Mesendoderm (in vitro differentiated cells): ENCODE measurements at regions not wholly inside any gene's neighbourhood (a gene's known extent, or its start where the extent isn't known, plus 50 kb on each side); places are given as distances from the start of the nearest gene placed in this dataset.

Experiments
- DNase-seq: peaks from one replicate; pipeline ENCODE4 v3.0.0; 2013
- H2AK5ac ChIP-seq: 2 replicates; pipeline ENCODE4 v1.6.1; 2013; ENCODE audit warnings: low read length, inconsistent platforms
- H2BK120ac ChIP-seq: 2 replicates; pipeline ENCODE4 v1.6.1; 2013; ENCODE audit warnings: low read depth, mild to moderate bottlenecking, low read length, moderate library complexity, mixed read lengths
- H2BK15ac ChIP-seq: replicated peaks from 2 replicates; pipeline ENCODE4 v1.6.1; 2013; ENCODE audit warnings: low read depth, mild to moderate bottlenecking, moderate library complexity
- H2BK5ac ChIP-seq: 2 replicates; pipeline ENCODE4 v1.6.1; 2013; ENCODE audit warnings: low read length, inconsistent platforms
- H3K18ac ChIP-seq: 2 replicates; pipeline ENCODE4 v1.6.1; 2013; ENCODE audit warnings: mild to moderate bottlenecking, low read length, mixed read lengths
- H3K23ac ChIP-seq: one replicate; pipeline ENCODE4 v1.6.1; 2013; ENCODE audit warnings: low read length
- H3K27ac ChIP-seq: 2 replicates; pipeline ENCODE4 v1.5.1; 2013; ENCODE audit warnings: low read depth, mild to moderate bottlenecking, inconsistent platforms, low read length, moderate library complexity
- H3K27me3 ChIP-seq: 2 replicates; pipeline ENCODE4 v1.6.1; 2013; ENCODE audit warnings: low read length, control low read depth, mild to moderate bottlenecking, inconsistent platforms; ENCODE audit not compliant: insufficient read depth, poor library complexity
- H3K36me3 ChIP-seq: 2 replicates; pipeline ENCODE4 v1.6.1; 2013; ENCODE audit warnings: low read length, inconsistent platforms; ENCODE audit not compliant: control insufficient read depth, insufficient read depth
- H3K4ac ChIP-seq: one replicate; pipeline ENCODE4 v1.6.1; 2013; ENCODE audit warnings: low read depth, mild to moderate bottlenecking, low read length, moderate library complexity
- H3K4me1 ChIP-seq: 2 replicates; pipeline ENCODE4 v1.6.1; 2013; ENCODE audit warnings: low read depth, low read length, inconsistent platforms; ENCODE audit not compliant: control insufficient read depth
- H3K4me2 ChIP-seq: 2 replicates; pipeline ENCODE4 v1.6.1; 2013; ENCODE audit warnings: low read length
- H3K4me3 ChIP-seq: 2 replicates; pipeline ENCODE4 v1.5.1; 2013; ENCODE audit warnings: mild to moderate bottlenecking, low read length
- H3K56ac ChIP-seq: one replicate; pipeline ENCODE4 v1.6.1; 2013; ENCODE audit warnings: low read length
- H3K79me1 ChIP-seq: 2 replicates; pipeline ENCODE4 v1.6.1; 2013; ENCODE audit warnings: low read length, inconsistent platforms
- H3K79me2 ChIP-seq: 2 replicates; pipeline ENCODE4 v1.6.1; 2013; ENCODE audit warnings: mild to moderate bottlenecking, low read length; ENCODE audit not compliant: control insufficient read depth, insufficient read depth
- H3K9ac ChIP-seq: 2 replicates; pipeline ENCODE4 v1.6.1; 2013; ENCODE audit warnings: low read length, inconsistent platforms
- H4K5ac ChIP-seq: one replicate; pipeline ENCODE4 v1.6.1; 2013; ENCODE audit warnings: low read length
- H4K8ac ChIP-seq: one replicate; pipeline ENCODE4 v1.6.1; 2013; ENCODE audit warnings: low read depth, mild to moderate bottlenecking, control low read depth, low read length, moderate library complexity
- WGBS: extraction: QIAGEN DNeasy Blood & Tissue Kit; methylation state at CpG from one replicate; pipeline ENCODE4 v1.1.7; 2013; ENCODE audit warnings: low lambda C conversion rate, missing lambda C conversion rate; ENCODE audit not compliant: insufficient coverage; ENCODE audit errors: extremely low coverage; 5-methylcytosine and 5-hydroxymethylcytosine counted together

DNA sequence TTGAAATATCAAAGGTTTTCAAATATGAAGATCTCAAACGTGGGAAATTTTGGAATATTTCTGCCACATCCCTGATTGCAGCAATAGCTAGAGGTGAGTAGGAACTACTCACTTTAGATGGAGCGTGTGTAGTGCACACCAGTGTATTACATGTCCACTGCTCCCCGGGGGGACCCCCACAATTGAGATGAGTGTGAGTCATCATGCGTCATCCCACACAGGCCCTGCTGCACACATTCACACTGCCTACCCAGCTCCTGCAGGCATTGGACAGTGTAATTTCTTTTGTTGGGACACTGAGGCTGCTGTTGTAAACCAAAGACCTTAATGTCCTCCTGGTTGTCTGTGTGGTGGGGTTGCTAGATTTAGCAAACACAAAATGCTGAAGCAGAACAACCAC lies 280.0 kb downstream of the GAS1 start:
- H4K5ac ChIP-seq: no peak overlapping the region
- no peak overlapping the region for H3K4me2 ChIP-seq
- no peak overlapping the region for H3K18ac ChIP-seq
- H3K4me1 ChIP-seq: no peaks in the 10 kb centered on the region
- WGBS: no CpG with 5 or more reads among the region's 4 CpGs
- H3K4ac ChIP-seq: no peak overlapping the region
- no peak overlapping the region for H2BK120ac ChIP-seq
- no peak overlapping the region for H2BK15ac ChIP-seq
- H3K9ac ChIP-seq: no peak overlapping the region
- H2BK5ac ChIP-seq: no peak overlapping the region
- no peaks in the 10 kb centered on the region for H3K79me2 ChIP-seq
- H3K4me3 ChIP-seq: no peak overlapping the region
- no peaks in the 10 kb centered on the region for H3K79me1 ChIP-seq
- no peak overlapping the region for H3K27ac ChIP-seq
- no peak overlapping the region for H3K23ac ChIP-seq
- no peaks in the 10 kb centered on the region for H3K36me3 ChIP-seq
- H2AK5ac ChIP-seq: no peak overlapping the region
- no peaks in the 10 kb centered on the region for H3K27me3 ChIP-seq
- no peak for DNase-seq
- no peak overlapping the region for H3K56ac ChIP-seq
- no peak overlapping the region for H4K8ac ChIP-seq

DNA sequence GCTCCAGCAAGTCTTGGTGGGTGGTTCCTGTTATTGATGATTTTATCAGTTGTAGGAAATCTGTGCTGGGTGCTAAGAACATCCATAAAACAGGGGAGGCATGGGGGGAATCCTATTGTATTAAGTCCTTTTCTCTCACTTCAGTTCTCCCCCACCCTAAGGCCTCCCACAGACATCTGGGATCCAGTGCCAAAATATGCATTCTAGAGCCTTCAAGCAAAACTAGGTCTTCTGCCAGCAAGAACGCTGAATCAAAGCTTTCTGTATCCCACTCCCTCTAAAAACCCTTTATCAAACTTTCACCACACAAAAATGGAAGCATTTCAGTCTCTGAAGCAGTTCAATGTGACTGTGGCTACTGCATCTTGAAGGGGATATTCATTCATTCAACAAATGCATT lies 281.9 kb downstream of the GAS1 start:
- H3K79me1 ChIP-seq: no peaks in the 10 kb centered on the region
- H3K4me3 ChIP-seq: no peak overlapping the region
- no peak overlapping the region for H2BK15ac ChIP-seq
- H3K4me1 ChIP-seq: no peaks in the 10 kb centered on the region
- H2BK5ac ChIP-seq: no peak overlapping the region
- H3K36me3 ChIP-seq: no peaks in the 10 kb centered on the region
- WGBS: no CpG with 5 or more reads among the region's 1 CpG
- no peak overlapping the region for H4K8ac ChIP-seq
- no peaks in the 10 kb centered on the region for H3K27me3 ChIP-seq
- no peak overlapping the region for H4K5ac ChIP-seq
- H3K56ac ChIP-seq: no peak overlapping the region
- no peak overlapping the region for H3K4ac ChIP-seq
- H3K18ac ChIP-seq: no peak overlapping the region
- H3K79me2 ChIP-seq: no peaks in the 10 kb centered on the region
- H3K27ac ChIP-seq: no peak overlapping the region
- DNase-seq: no peak
- H3K23ac ChIP-seq: no peak overlapping the region
- no peak overlapping the region for H3K9ac ChIP-seq
- H2BK120ac ChIP-seq: no peak overlapping the region
- H3K4me2 ChIP-seq: no peak overlapping the region
- no peak overlapping the region for H2AK5ac ChIP-seq

DNA sequence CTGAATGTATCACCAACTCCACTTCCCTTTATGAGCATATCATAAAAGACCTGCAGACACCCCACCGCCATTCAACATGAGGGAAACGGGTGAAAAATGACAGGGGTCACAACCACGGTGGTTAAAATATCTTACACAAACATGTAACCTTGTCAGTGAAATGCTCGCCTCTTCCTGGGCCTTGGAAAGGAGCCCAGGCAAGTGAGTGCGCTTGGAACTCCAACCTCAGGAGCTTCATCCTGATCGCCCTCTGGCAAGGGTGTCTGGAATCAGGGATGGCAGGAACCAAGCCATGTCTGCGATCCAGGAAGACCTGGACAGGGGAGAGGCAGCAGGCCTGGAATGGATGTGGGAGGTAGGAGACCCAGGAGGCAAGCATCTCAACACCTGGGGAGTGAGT lies 282.7 kb downstream of the GAS1 start:
- no peak overlapping the region for H4K5ac ChIP-seq
- DNase-seq: no peak
- H3K4me3 ChIP-seq: no peak overlapping the region
- no peak overlapping the region for H3K18ac ChIP-seq
- no peak overlapping the region for H2BK15ac ChIP-seq
- H3K27ac ChIP-seq: no peak overlapping the region
- no peaks in the 10 kb centered on the region for H3K4me1 ChIP-seq
- H3K4ac ChIP-seq: no peak overlapping the region
- no peak overlapping the region for H2BK5ac ChIP-seq
- H3K36me3 ChIP-seq: no peaks in the 10 kb centered on the region
- WGBS: no CpG with 5 or more reads among the region's 7 CpGs
- H3K79me1 ChIP-seq: no peaks in the 10 kb centered on the region
- no peaks in the 10 kb centered on the region for H3K27me3 ChIP-seq
- no peak overlapping the region for H2AK5ac ChIP-seq
- no peaks in the 10 kb centered on the region for H3K79me2 ChIP-seq
- no peak overlapping the region for H3K23ac ChIP-seq
- no peak overlapping the region for H4K8ac ChIP-seq
- no peak overlapping the region for H2BK120ac ChIP-seq
- no peak overlapping the region for H3K9ac ChIP-seq
- H3K4me2 ChIP-seq: no peak overlapping the region
- H3K56ac ChIP-seq: no peak overlapping the region

DNA sequence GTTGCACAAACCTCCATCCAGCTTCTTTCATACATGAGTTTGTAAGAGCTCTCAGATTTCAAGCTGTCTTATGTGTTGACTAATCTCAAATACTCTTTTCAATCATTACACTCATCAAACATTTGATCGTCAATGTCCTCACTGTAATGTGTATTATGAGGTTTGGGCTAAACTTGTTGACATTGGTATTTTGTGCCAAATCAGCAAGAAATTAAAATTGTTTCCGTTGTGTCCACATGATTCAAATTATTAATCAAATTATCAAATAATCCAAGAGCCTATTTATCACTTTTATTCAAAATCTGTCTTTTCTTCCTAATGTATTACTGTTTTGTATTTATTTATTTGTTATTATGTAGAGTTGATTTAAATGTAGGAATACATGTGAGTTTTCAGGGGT lies 283.4 kb downstream of the GAS1 start:
- Histone ChIP-seq H4K8ac (no peak overlapping the region), H3K36me3 (no peaks in the 10 kb centered on the region), H3K27ac (no peak overlapping the region), H3K4me2 (no peak overlapping the region), H3K4me1 (no peaks in the 10 kb centered on the region), H2BK15ac (no peak overlapping the region), H2BK5ac (no peak overlapping the region), H3K18ac (no peak overlapping the region), H2BK120ac (no peak overlapping the region), H3K23ac (no peak overlapping the region), H3K56ac (no peak overlapping the region), H3K9ac (no peak overlapping the region), H4K5ac (no peak overlapping the region), H3K27me3 (no peaks in the 10 kb centered on the region), H3K4ac (no peak overlapping the region), H3K79me2 (no peaks in the 10 kb centered on the region), H2AK5ac (no peak overlapping the region), H3K4me3 (no peak overlapping the region), H3K79me1 (no peaks in the 10 kb centered on the region)
- no CpG with 5 or more reads among the region's 2 CpGs for WGBS
- DNase-seq: no peak

DNA sequence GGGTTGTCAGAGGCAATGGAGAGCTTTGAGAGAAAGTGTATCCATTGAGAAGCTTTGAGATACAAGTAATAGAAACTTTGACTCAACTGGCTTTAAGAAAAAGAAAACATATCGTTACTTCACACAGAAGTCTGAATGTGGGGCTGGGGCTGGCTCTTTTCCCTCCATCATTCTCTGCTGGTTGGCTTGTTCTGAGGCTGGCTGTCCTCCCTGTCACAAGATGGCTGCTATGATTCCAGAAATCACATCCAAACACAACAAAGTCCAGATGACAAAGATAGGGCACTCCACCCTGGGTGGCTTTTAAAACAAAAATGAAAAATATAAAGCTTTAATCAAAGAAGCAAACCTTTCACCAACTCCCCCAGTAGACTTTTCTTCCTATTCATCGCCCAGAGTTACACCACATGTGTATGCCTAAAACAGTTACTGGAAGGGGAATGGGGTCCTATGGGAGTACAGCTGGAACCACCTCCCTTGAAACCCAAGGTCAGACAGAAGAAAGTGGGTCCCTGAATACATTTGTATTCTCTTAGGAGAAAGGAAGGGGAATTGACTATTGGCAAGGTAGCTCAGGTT lies 284.3 kb downstream of the GAS1 start:
- DNase-seq: no peak
- Histone ChIP-seq H3K79me1 (no peaks in the 10 kb centered on the region), H3K27ac (no peak overlapping the region), H2BK15ac (no peak overlapping the region), H3K9ac (no peak overlapping the region), H2BK120ac (no peak overlapping the region), H2AK5ac (no peak overlapping the region), H4K5ac (no peak overlapping the region), H3K27me3 (no peaks in the 10 kb centered on the region), H3K4me2 (no peak overlapping the region), H2BK5ac (no peak overlapping the region), H3K79me2 (no peaks in the 10 kb centered on the region), H4K8ac (no peak overlapping the region), H3K23ac (no peak overlapping the region), H3K4me1 (no peaks in the 10 kb centered on the region), H3K4ac (no peak overlapping the region), H3K56ac (no peak overlapping the region), H3K4me3 (no peak overlapping the region), H3K36me3 (no peaks in the 10 kb centered on the region), H3K18ac (no peak overlapping the region)
- no CpG with 5 or more reads among the region's 2 CpGs for WGBS

DNA sequence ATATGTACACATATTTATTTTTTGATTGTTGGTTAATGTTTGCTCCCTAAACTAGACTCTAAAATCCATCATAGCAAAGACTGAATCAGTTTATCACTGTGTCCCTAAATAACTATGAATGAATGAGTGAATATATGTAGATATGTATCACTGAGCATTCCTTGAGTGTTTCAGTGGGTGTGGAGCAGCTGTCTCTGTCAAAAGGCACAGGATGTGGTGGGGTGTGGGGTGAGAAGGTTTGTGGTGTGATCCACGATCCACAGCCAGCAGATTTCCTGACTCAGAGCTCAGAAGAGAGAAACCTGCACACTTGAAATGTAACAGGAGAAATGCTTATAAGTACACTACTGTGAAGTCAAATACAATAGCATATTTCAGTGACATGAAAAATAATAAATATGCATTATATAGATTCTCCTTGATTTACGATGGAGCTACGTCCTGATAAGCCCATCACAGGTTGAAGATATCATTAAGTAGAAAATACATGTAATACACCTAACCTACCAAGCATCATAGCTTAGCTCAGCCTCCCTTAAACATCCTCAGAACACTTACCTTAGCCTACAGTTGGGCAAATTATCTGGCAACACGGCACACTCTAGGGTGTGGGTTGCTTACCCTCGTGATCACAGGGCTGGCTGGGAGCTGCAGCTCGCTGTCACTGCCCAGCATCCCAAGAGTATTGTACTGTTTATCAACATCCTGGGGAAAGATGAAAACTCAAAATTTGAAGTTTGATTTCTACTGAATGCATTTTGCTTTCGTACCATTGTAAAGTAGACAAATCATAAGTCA lies 287.0 kb downstream of the GAS1 start:
- no CpG with 5 or more reads among the region's 7 CpGs for WGBS
- no peak overlapping the region for H3K4me3 ChIP-seq

More for the DNA sequence above, 287.0 kb downstream of the GAS1 start:
- Histone ChIP-seq H3K4me1 (no peaks in the 10 kb centered on the region), H3K27me3 (no peaks in the 10 kb centered on the region), H2BK5ac (no peak overlapping the region), H4K8ac (no peak overlapping the region), H3K56ac (no peak overlapping the region), H3K36me3 (no peaks in the 10 kb centered on the region), H2AK5ac (no peak overlapping the region), H3K79me2 (no peaks in the 10 kb centered on the region), H3K23ac (no peak overlapping the region), H2BK15ac (no peak overlapping the region), H4K5ac (no peak overlapping the region), H3K18ac (no peak overlapping the region), H3K4me2 (no peak overlapping the region), H2BK120ac (no peak overlapping the region), H3K27ac (no peak overlapping the region), H3K9ac (no peak overlapping the region), H3K79me1 (no peaks in the 10 kb centered on the region), H3K4ac (no peak overlapping the region)
- no peak for DNase-seq
